Duodenal mucosa (tissue), 2 donors: ENCODE measurements at regions not wholly inside any gene's neighbourhood (a gene's known extent, or its start where the extent isn't known, plus 50 kb on each side); places are given as distances from the start of the nearest gene placed in this dataset.

ENCODE experiments used
- H3K27ac ChIP-seq: one replicate; pipeline ENCODE4 v1.7.0; 2013; ENCODE audit warnings: low read depth, low read length
- H3K27me3 ChIP-seq, 2 donors: one replicate each; pipeline ENCODE4 v1.7.0; 2013; ENCODE audit warnings: low read length in 2 of 2, control low read depth in 1 of 2; ENCODE audit not compliant: insufficient read depth in 2 of 2, control insufficient read depth in 1 of 2
- H3K36me3 ChIP-seq, 2 donors: one replicate each; pipeline ENCODE4 v1.7.0; 2013; ENCODE audit warnings: low read length in 2 of 2, control low read depth in 1 of 2; ENCODE audit not compliant: insufficient read depth in 2 of 2, control insufficient read depth in 1 of 2
- H3K4me1 ChIP-seq, 2 donors: one replicate each; pipeline ENCODE4 v1.7.0; 2013; ENCODE audit warnings: low read length in 2 of 2, control low read depth in 1 of 2; ENCODE audit not compliant: insufficient read depth in 2 of 2, control insufficient read depth in 1 of 2
- H3K4me3 ChIP-seq, 2 donors: one replicate each; pipeline ENCODE4 v1.7.0; 2013; ENCODE audit warnings: low read length in 2 of 2, low read depth in 1 of 2
- H3K9ac ChIP-seq, 2 donors: one replicate each; pipeline ENCODE4 v1.7.0; 2013; ENCODE audit warnings: low read length in 2 of 2, low read depth in 1 of 2
- H3K9me3 ChIP-seq, 2 donors: one replicate each; pipeline ENCODE4 v1.7.0; 2013; ENCODE audit warnings: low read length in 2 of 2, control low read depth in 1 of 2; ENCODE audit not compliant: control insufficient read depth in 1 of 2

DNA sequence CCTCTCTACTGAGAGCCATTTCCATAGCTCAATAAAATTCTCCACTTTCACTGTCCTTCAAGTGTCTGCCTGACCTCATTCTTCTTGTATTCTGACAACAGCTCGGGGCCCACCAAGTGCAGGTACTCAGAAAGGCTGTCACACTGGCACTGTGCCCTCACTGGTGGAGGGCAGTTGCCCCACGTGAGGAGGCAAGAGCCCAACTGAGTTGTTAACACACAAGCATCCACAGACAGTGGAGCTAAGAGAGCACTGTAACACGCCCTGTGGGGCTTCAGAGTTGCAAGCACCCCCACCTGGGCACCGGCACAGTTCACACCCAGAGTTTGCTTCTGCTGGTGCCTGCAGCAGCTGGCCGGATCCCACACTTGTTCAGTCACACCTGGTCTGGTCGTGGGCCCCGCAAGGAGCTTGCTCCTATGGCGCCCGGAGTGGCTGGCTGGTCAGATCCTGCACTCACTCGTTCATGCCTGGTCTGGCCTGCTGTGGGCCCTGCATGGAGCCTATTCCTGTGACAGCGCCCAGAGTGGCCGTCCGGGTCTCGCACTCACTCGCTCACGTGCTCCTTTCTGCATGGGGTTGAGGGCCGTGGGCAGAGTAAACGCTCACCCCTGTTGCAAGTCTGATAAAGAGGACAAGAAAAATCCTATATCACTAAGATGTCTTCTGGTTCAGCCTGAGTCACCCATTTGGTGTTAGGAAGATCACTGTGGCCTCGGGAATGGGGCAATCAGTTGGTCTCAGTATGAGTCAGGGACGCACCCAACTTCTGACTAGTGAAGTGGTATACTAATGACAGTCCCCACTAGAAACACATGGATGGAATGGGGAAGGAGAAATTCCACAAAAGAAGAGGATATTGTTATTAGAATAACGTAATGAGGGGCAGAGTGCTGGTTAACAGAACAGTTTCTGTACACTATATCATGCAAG, 87.0 kb upstream of the CCNH start:
- no peaks in the 10 kb centered on the region for H3K36me3 ChIP-seq
- H3K9me3 ChIP-seq, result peaks cover 0 to 5% of the 10 kb centered on the region in 2 donors
- H3K27ac ChIP-seq, result no peak overlapping the region
- no peaks in the 10 kb centered on the region for H3K27me3 ChIP-seq
- no peaks in the 10 kb centered on the region for H3K4me1 ChIP-seq
- H3K4me3 ChIP-seq, result no peak overlapping the region
- no peak overlapping the region for H3K9ac ChIP-seq
